Mesendoderm (in vitro differentiated cells): ENCODE measurements at regions not wholly inside any gene's neighbourhood (a gene's known extent, or its start where the extent isn't known, plus 50 kb on each side); places are given as distances from the start of the nearest gene placed in this dataset.
"Not testable (repeated sequence)": the region's sequence is repeated elsewhere in the genome, so short reads cannot be mapped to it uniquely, and the experiment has no call there.

Experiments used
- DNase-seq: peaks from one replicate; pipeline ENCODE4 v3.0.0; 2013
- H2AK5ac ChIP-seq: 2 replicates; pipeline ENCODE4 v1.6.1; 2013; ENCODE audit warnings: low read length, inconsistent platforms
- H2BK120ac ChIP-seq: 2 replicates; pipeline ENCODE4 v1.6.1; 2013; ENCODE audit warnings: low read depth, mild to moderate bottlenecking, low read length, moderate library complexity, mixed read lengths
- H2BK15ac ChIP-seq: replicated peaks from 2 replicates; pipeline ENCODE4 v1.6.1; 2013; ENCODE audit warnings: low read depth, mild to moderate bottlenecking, moderate library complexity
- H2BK5ac ChIP-seq: 2 replicates; pipeline ENCODE4 v1.6.1; 2013; ENCODE audit warnings: low read length, inconsistent platforms
- H3K18ac ChIP-seq: 2 replicates; pipeline ENCODE4 v1.6.1; 2013; ENCODE audit warnings: mild to moderate bottlenecking, low read length, mixed read lengths
- H3K23ac ChIP-seq: one replicate; pipeline ENCODE4 v1.6.1; 2013; ENCODE audit warnings: low read length
- H3K27ac ChIP-seq: 2 replicates; pipeline ENCODE4 v1.5.1; 2013; ENCODE audit warnings: low read depth, mild to moderate bottlenecking, inconsistent platforms, low read length, moderate library complexity
- H3K27me3 ChIP-seq: 2 replicates; pipeline ENCODE4 v1.6.1; 2013; ENCODE audit warnings: low read length, control low read depth, mild to moderate bottlenecking, inconsistent platforms; ENCODE audit not compliant: insufficient read depth, poor library complexity
- H3K36me3 ChIP-seq: 2 replicates; pipeline ENCODE4 v1.6.1; 2013; ENCODE audit warnings: low read length, inconsistent platforms; ENCODE audit not compliant: control insufficient read depth, insufficient read depth
- H3K4ac ChIP-seq: one replicate; pipeline ENCODE4 v1.6.1; 2013; ENCODE audit warnings: low read depth, mild to moderate bottlenecking, low read length, moderate library complexity
- H3K4me1 ChIP-seq: 2 replicates; pipeline ENCODE4 v1.6.1; 2013; ENCODE audit warnings: low read depth, low read length, inconsistent platforms; ENCODE audit not compliant: control insufficient read depth
- H3K4me2 ChIP-seq: 2 replicates; pipeline ENCODE4 v1.6.1; 2013; ENCODE audit warnings: low read length
- H3K4me3 ChIP-seq: 2 replicates; pipeline ENCODE4 v1.5.1; 2013; ENCODE audit warnings: mild to moderate bottlenecking, low read length
- H3K56ac ChIP-seq: one replicate; pipeline ENCODE4 v1.6.1; 2013; ENCODE audit warnings: low read length
- H3K79me1 ChIP-seq: 2 replicates; pipeline ENCODE4 v1.6.1; 2013; ENCODE audit warnings: low read length, inconsistent platforms
- H3K79me2 ChIP-seq: 2 replicates; pipeline ENCODE4 v1.6.1; 2013; ENCODE audit warnings: mild to moderate bottlenecking, low read length; ENCODE audit not compliant: control insufficient read depth, insufficient read depth
- H3K9ac ChIP-seq: 2 replicates; pipeline ENCODE4 v1.6.1; 2013; ENCODE audit warnings: low read length, inconsistent platforms
- H4K5ac ChIP-seq: one replicate; pipeline ENCODE4 v1.6.1; 2013; ENCODE audit warnings: low read length
- H4K8ac ChIP-seq: one replicate; pipeline ENCODE4 v1.6.1; 2013; ENCODE audit warnings: low read depth, mild to moderate bottlenecking, control low read depth, low read length, moderate library complexity
- WGBS: extraction: QIAGEN DNeasy Blood & Tissue Kit; methylation state at CpG from one replicate; pipeline ENCODE4 v1.1.7; 2013; ENCODE audit warnings: low lambda C conversion rate, missing lambda C conversion rate; ENCODE audit not compliant: insufficient coverage; ENCODE audit errors: extremely low coverage; 5-methylcytosine and 5-hydroxymethylcytosine counted together

GRCh38 chr16:8053437-8053836 is 536.9 kb downstream of the TMEM114 start:
- no peaks in the 10 kb centered on the region for H3K4me1 ChIP-seq
- H3K36me3 ChIP-seq, result no peaks in the 10 kb centered on the region
- no peak overlapping the region for H2BK120ac ChIP-seq
- no peak overlapping the region for H3K4me3 ChIP-seq
- no peak overlapping the region for H3K23ac ChIP-seq
- WGBS, result 100% methylated on average over 1 of the region's 4 CpGs
- no peak overlapping the region for H4K8ac ChIP-seq
- H3K79me1 ChIP-seq, result no peaks in the 10 kb centered on the region
- no peak overlapping the region for H4K5ac ChIP-seq
- H2BK5ac ChIP-seq, result no peak overlapping the region
- no peak overlapping the region for H3K56ac ChIP-seq
- no peaks in the 10 kb centered on the region for H3K27me3 ChIP-seq
- H3K18ac ChIP-seq, result no peak overlapping the region
- H3K4ac ChIP-seq, result no peak overlapping the region
- no peak for DNase-seq
- H3K27ac ChIP-seq, result no peak overlapping the region
- H3K79me2 ChIP-seq, result no peaks in the 10 kb centered on the region
- no peak overlapping the region for H3K4me2 ChIP-seq
- no peak overlapping the region for H2BK15ac ChIP-seq
- H3K9ac ChIP-seq, result no peak overlapping the region
- H2AK5ac ChIP-seq, result no peak overlapping the region

- H3K56ac ChIP-seq, result no peak overlapping the region
- DNase-seq, result no peak
- H3K4me1 ChIP-seq, result no peaks in the 10 kb centered on the region
- H4K8ac ChIP-seq, result no peak overlapping the region
- no peak overlapping the region for H3K23ac ChIP-seq
- H3K79me1 ChIP-seq, result no peaks in the 10 kb centered on the region
- H3K79me2 ChIP-seq, result no peaks in the 10 kb centered on the region
- no peak overlapping the region for H2BK120ac ChIP-seq
- no peak overlapping the region for H2AK5ac ChIP-seq
- WGBS, result no CpG with 5 or more reads among the region's 4 CpGs
- no peak overlapping the region for H3K4me2 ChIP-seq
- no peaks in the 10 kb centered on the region for H3K27me3 ChIP-seq
- H2BK5ac ChIP-seq, result no peak overlapping the region
- no peak overlapping the region for H3K27ac ChIP-seq
- no peaks in the 10 kb centered on the region for H3K36me3 ChIP-seq
- no peak overlapping the region for H3K18ac ChIP-seq
- H3K4ac ChIP-seq, result no peak overlapping the region
- no peak overlapping the region for H3K9ac ChIP-seq
- no peak overlapping the region for H4K5ac ChIP-seq
- H3K4me3 ChIP-seq, result no peak overlapping the region
- no peak overlapping the region for H2BK15ac ChIP-seq
These were observed 541.9 kb downstream of the TMEM114 start for GRCh38 chr16:8048433-8048832.

- no peaks in the 10 kb centered on the region for H3K79me1 ChIP-seq
- DNase-seq, result no peak
- H2BK120ac ChIP-seq, result no peak overlapping the region
- no peak overlapping the region for H3K9ac ChIP-seq
- H3K4me2 ChIP-seq, result no peak overlapping the region
- H3K23ac ChIP-seq, result no peak overlapping the region
- H3K4ac ChIP-seq, result no peak overlapping the region
- no peaks in the 10 kb centered on the region for H3K4me1 ChIP-seq
- no peak overlapping the region for H3K56ac ChIP-seq
- no peaks in the 10 kb centered on the region for H3K79me2 ChIP-seq
- H4K8ac ChIP-seq, result no peak overlapping the region
- no peak overlapping the region for H2AK5ac ChIP-seq
- WGBS, result no CpG with 5 or more reads among the region's 7 CpGs
- no peaks in the 10 kb centered on the region for H3K27me3 ChIP-seq
- H4K5ac ChIP-seq, result no peak overlapping the region
- H3K36me3 ChIP-seq, result no peaks in the 10 kb centered on the region
- H3K27ac ChIP-seq, result no peak overlapping the region
- no peak overlapping the region for H2BK15ac ChIP-seq
- H3K4me3 ChIP-seq, result no peak overlapping the region
- H3K18ac ChIP-seq, result no peak overlapping the region
- H2BK5ac ChIP-seq, result no peak overlapping the region
These were observed 542.6 kb downstream of the TMEM114 start for GRCh38 chr16:8047736-8048135.

- no peak overlapping the region for H3K18ac ChIP-seq
- no peak overlapping the region for H3K4me2 ChIP-seq
- H2BK5ac ChIP-seq, result no peak overlapping the region
- DNase-seq, result no peak
- no CpG with 5 or more reads among the region's 5 CpGs for WGBS
- no peak overlapping the region for H4K5ac ChIP-seq
- H3K27ac ChIP-seq, result no peak overlapping the region
- H3K4me3 ChIP-seq, result no peak overlapping the region
- H3K79me2 ChIP-seq, result no peaks in the 10 kb centered on the region
- no peak overlapping the region for H2BK120ac ChIP-seq
- H3K36me3 ChIP-seq, result no peaks in the 10 kb centered on the region
- no peak overlapping the region for H3K23ac ChIP-seq
- no peaks in the 10 kb centered on the region for H3K79me1 ChIP-seq
- no peaks in the 10 kb centered on the region for H3K27me3 ChIP-seq
- H2AK5ac ChIP-seq, result no peak overlapping the region
- no peak overlapping the region for H3K9ac ChIP-seq
- H3K56ac ChIP-seq, result no peak overlapping the region
- H3K4me1 ChIP-seq, result no peaks in the 10 kb centered on the region
- no peak overlapping the region for H4K8ac ChIP-seq
- no peak overlapping the region for H3K4ac ChIP-seq
- no peak overlapping the region for H2BK15ac ChIP-seq
These were observed 545.5 kb downstream of the TMEM114 start for GRCh38 chr16:8044796-8045195.

GRCh38 chr16:8032406-8032805 is 557.9 kb downstream of the TMEM114 start:
- H3K4me1 ChIP-seq, result no peaks in the 10 kb centered on the region
- no peaks in the 10 kb centered on the region for H3K36me3 ChIP-seq
- no peaks in the 10 kb centered on the region for H3K27me3 ChIP-seq
- H3K56ac ChIP-seq, result no peak overlapping the region
- H4K8ac ChIP-seq, result no peak overlapping the region
- H3K18ac ChIP-seq, result no peak overlapping the region
- no peak for DNase-seq
- no peak overlapping the region for H3K9ac ChIP-seq
- H2BK15ac ChIP-seq, result no peak overlapping the region
- WGBS, result no CpG with 5 or more reads among the region's 3 CpGs
- H3K23ac ChIP-seq, result no peak overlapping the region
- no peak overlapping the region for H3K27ac ChIP-seq
- H3K4ac ChIP-seq, result no peak overlapping the region
- no peak overlapping the region for H3K4me3 ChIP-seq
- no peaks in the 10 kb centered on the region for H3K79me2 ChIP-seq
- no peak overlapping the region for H4K5ac ChIP-seq
- H3K4me2 ChIP-seq, result no peak overlapping the region
- no peak overlapping the region for H2BK5ac ChIP-seq
- H2BK120ac ChIP-seq, result no peak overlapping the region
- H3K79me1 ChIP-seq, result no peaks in the 10 kb centered on the region
- no peak overlapping the region for H2AK5ac ChIP-seq

GRCh38 chr16:8030004-8030403 is 560.3 kb downstream of the TMEM114 start:
- not testable (repeated sequence) for H2BK15ac ChIP-seq, H3K36me3 ChIP-seq, H3K4me1 ChIP-seq, H4K5ac ChIP-seq, H3K27me3 ChIP-seq, H2BK5ac ChIP-seq, H3K9ac ChIP-seq, H3K4me2 ChIP-seq, H3K4ac ChIP-seq, H4K8ac ChIP-seq, H3K23ac ChIP-seq, DNase-seq, H3K27ac ChIP-seq, H2BK120ac ChIP-seq, H3K18ac ChIP-seq, H3K79me1 ChIP-seq, H3K79me2 ChIP-seq, H2AK5ac ChIP-seq, H3K4me3 ChIP-seq, H3K56ac ChIP-seq
- no CpG with 5 or more reads among the region's 3 CpGs for WGBS
